Stimulated activated CD4-positive, alpha-beta T cell treated with anti-CD3 and anti-CD28 coated beads, Interleukin-1b, Interleukin-23, amount 100 ng/mL, for 1 hour (primary cell): ENCODE measurements at regions not wholly inside any gene's neighbourhood (a gene's known extent, or its start where the extent isn't known, plus 50 kb on each side); places are given as distances from the start of the nearest gene placed in this dataset.
"Not testable (repeated sequence)": the region's sequence is repeated elsewhere in the genome, so short reads cannot be mapped to it uniquely, and the experiment has no call there.

Experiments
- DNase-seq, 2 donors: peaks; one replicate each; pipeline ENCODE4 v3.0.0-alpha.2; 2020; ENCODE audit warnings: low read depth in 2 of 2

GRCh38 chrX:122880952-122881351 lies 303.1 kb upstream of the GRIA3 start:
- DNase-seq, result no peak

- DNase-seq, result no peak
Measured at GRCh38 chrX:122890729-122891128, 293.3 kb upstream of the GRIA3 start.

- DNase-seq, result no peak
Measured at GRCh38 chrX:122906726-122907125, 277.4 kb upstream of the GRIA3 start.

GRCh38 chrX:122907375-122907774 lies 276.7 kb upstream of the GRIA3 start:
- DNase-seq, result no peak

- no peak for DNase-seq
Measured at GRCh38 chrX:122910697-122911096, 273.4 kb upstream of the GRIA3 start.

- no peak for DNase-seq
Measured at GRCh38 chrX:122913134-122913533, 270.9 kb upstream of the GRIA3 start.

- no peak for DNase-seq
Measured at GRCh38 chrX:122913764-122914163, 270.3 kb upstream of the GRIA3 start.

- DNase-seq, result no peak
Measured at GRCh38 chrX:122914256-122914655, 269.8 kb upstream of the GRIA3 start.

- DNase-seq, result no peak
Measured at GRCh38 chrX:122934131-122934530, 249.9 kb upstream of the GRIA3 start.

- no peak for DNase-seq
Measured at GRCh38 chrX:122940199-122940598, 243.9 kb upstream of the GRIA3 start.

GRCh38 chrX:122941806-122942205 lies 242.3 kb upstream of the GRIA3 start:
- DNase-seq, result no peak

- DNase-seq, result no peak
Measured at GRCh38 chrX:122943918-122944317, 240.2 kb upstream of the GRIA3 start.

GRCh38 chrX:122945328-122945727 lies 238.8 kb upstream of the GRIA3 start:
- DNase-seq, result no peak

GRCh38 chrX:122972604-122973003 lies 211.5 kb upstream of the GRIA3 start:
- DNase-seq, result no peak

- DNase-seq, result no peak
Measured at GRCh38 chrX:122982521-122982920, 201.6 kb upstream of the GRIA3 start.

- DNase-seq, result not testable (repeated sequence)
Measured at GRCh38 chrX:123002844-123003243, 181.2 kb upstream of the GRIA3 start.

GRCh38 chrX:123013141-123013540 lies 170.9 kb upstream of the GRIA3 start:
- DNase-seq, result no peak

- DNase-seq, result no peak
Measured at GRCh38 chrX:123036401-123036800, 147.7 kb upstream of the GRIA3 start.

- no peak for DNase-seq
Measured at GRCh38 chrX:123049071-123049625, 134.9 kb upstream of the GRIA3 start.

GRCh38 chrX:123060986-123061385 lies 123.1 kb upstream of the GRIA3 start:
- DNase-seq, result no peak

- DNase-seq, result no peak
Measured at GRCh38 chrX:123064053-123064452, 120.0 kb upstream of the GRIA3 start.

- no peak for DNase-seq
Measured at GRCh38 chrX:123072686-123073385, 111.2 kb upstream of the GRIA3 start.

- no peak for DNase-seq
Measured at GRCh38 chrX:123075947-123076561, 108.0 kb upstream of the GRIA3 start.
